ENCODE measurements at regions not wholly inside any gene's neighbourhood (a gene's known extent, or its start where the extent isn't known, plus 50 kb on each side); places are given as distances from the start of the nearest gene placed in this dataset.

- 75 to 88% methylated on average over 4 to 9 of the region's 9 CpGs for WGBS, 2 donors (ENCODE audit: low coverage in 1 of 2)
- H3K4me1 ChIP-seq, result no peaks in the 10 kb centered on the region
- peaks cover 5 to 7% of the 10 kb centered on the region in 2 donors for H3K9me3 ChIP-seq
- intact Hi-C loops (cut with DNase I; ENCODE audit: low total_unique reads) (no loop called here), in situ Hi-C loops (cut with MboI; ENCODE audit: low pct_ligation_motif_present in 1 of 4, low pct_unique_long_range_greater_than_20kb in 1 of 4, low sequenced_read_pairs in 3 of 4) (no loop called here)
- TF ChIP-seq POLR2A (IDR thresholded peaks at IDR 0.05) (no peak), CTCF (IDR thresholded peaks at IDR 0.05) (no peak), EP300 (IDR thresholded peaks at IDR 0.05; ENCODE audit: low read depth) (no peak), POLR2AphosphoS5 (IDR thresholded peaks at IDR 0.05) (no peak)
- no peaks in the 10 kb centered on the region for H3K27me3 ChIP-seq
- no peaks in the 10 kb centered on the region for H3K36me3 ChIP-seq
- no peak overlapping the region for H3K4me3 ChIP-seq
- no peak overlapping the region for H3K27ac ChIP-seq
- DNase-seq, result no peak
Measured at GRCh38 chr12:107826276-107826675, 51.8 kb downstream of the ASCL4 start.

GRCh38 chr12:107829271-107829670 lies 54.8 kb downstream of the ASCL4 start:
- no peak for TF ChIP-seq CTCF (IDR thresholded peaks at IDR 0.05)
- TF ChIP-seq POLR2A (IDR thresholded peaks at IDR 0.05), result no peak
- no peak for TF ChIP-seq EP300 (IDR thresholded peaks at IDR 0.05; ENCODE audit: low read depth)
- no peak for TF ChIP-seq POLR2AphosphoS5 (IDR thresholded peaks at IDR 0.05)
- H3K9me3 ChIP-seq, result peaks cover 5 to 7% of the 10 kb centered on the region in 2 donors
- no peaks in the 10 kb centered on the region for H3K4me1 ChIP-seq
- H3K36me3 ChIP-seq, result no peaks in the 10 kb centered on the region
- in situ Hi-C loops (cut with MboI; ENCODE audit: low pct_ligation_motif_present in 1 of 4, low pct_unique_long_range_greater_than_20kb in 1 of 4, low sequenced_read_pairs in 3 of 4) (no loop called here), intact Hi-C loops (cut with DNase I; ENCODE audit: low total_unique reads) (no loop called here)
- no peak for DNase-seq
- no peak overlapping the region for H3K27ac ChIP-seq
- H3K4me3 ChIP-seq, result no peak overlapping the region
- peaks cover 16% of the 10 kb centered on the region for H3K27me3 ChIP-seq
- WGBS, 2 donors (ENCODE audit: low coverage in 1 of 2), result 82% methylated on average over 1 of the region's 1 CpG; no CpG with 5 or more reads in 1 of the 2 donors

- TF ChIP-seq POLR2A (IDR thresholded peaks at IDR 0.05), result no peak
- no peak for TF ChIP-seq EP300 (IDR thresholded peaks at IDR 0.05; ENCODE audit: low read depth)
- TF ChIP-seq POLR2AphosphoS5 (IDR thresholded peaks at IDR 0.05), result no peak
- no peak for TF ChIP-seq CTCF (IDR thresholded peaks at IDR 0.05)
- Histone ChIP-seq H3K27me3 (peaks cover 34% of the 10 kb centered on the region), H3K9me3 (no peaks in the 10 kb centered on the region), H3K27ac (no peak overlapping the region), H3K36me3 (no peaks in the 10 kb centered on the region), H3K4me1 (no peaks in the 10 kb centered on the region), H3K4me3 (no peak overlapping the region)
- DNase-seq, result no peak
- intact Hi-C loops (cut with DNase I; ENCODE audit: low total_unique reads), result no loop called here
- 62 to 71% methylated on average over 3 to 4 of the region's 4 CpGs for WGBS, 2 donors (ENCODE audit: low coverage in 1 of 2)
- in situ Hi-C loops (cut with MboI; ENCODE audit: low pct_ligation_motif_present in 1 of 4, low pct_unique_long_range_greater_than_20kb in 1 of 4, low sequenced_read_pairs in 3 of 4), result no loop called here
Measured at GRCh38 chr12:107832441-107832840, 57.9 kb downstream of the ASCL4 start.

GRCh38 chr12:107840186-107840585 lies 65.7 kb downstream of the ASCL4 start:
- Histone ChIP-seq H3K4me3 (no peak overlapping the region), H3K27ac (no peak overlapping the region), H3K4me1 (peaks cover 0 to 20% (median 9%) of the 10 kb centered on the region in 4 donors), H3K36me3 (no peaks in the 10 kb centered on the region), H3K27me3 (peaks cover 71% of the 10 kb centered on the region), H3K9me3 (no peaks in the 10 kb centered on the region)
- TF ChIP-seq EP300 (IDR thresholded peaks at IDR 0.05; ENCODE audit: low read depth) (no peak), POLR2AphosphoS5 (IDR thresholded peaks at IDR 0.05) (no peak), POLR2A (IDR thresholded peaks at IDR 0.05) (no peak), CTCF (IDR thresholded peaks at IDR 0.05) (no peak)
- DNase-seq, result no peak
- 30 to 37% methylated on average over 1 of the region's 1 CpG for WGBS, 2 donors (ENCODE audit: low coverage in 1 of 2)
- in situ Hi-C loops (cut with MboI; ENCODE audit: low pct_ligation_motif_present in 1 of 4, low pct_unique_long_range_greater_than_20kb in 1 of 4, low sequenced_read_pairs in 3 of 4) (no loop called here), intact Hi-C loops (cut with DNase I; ENCODE audit: low total_unique reads) (no loop called here)
